NOMO-1 treated with dmso at 0.1 percent for 144 hours (cell line): ENCODE measurements at regions not wholly inside any gene's neighbourhood (a gene's known extent, or its start where the extent isn't known, plus 50 kb on each side); places are given as distances from the start of the nearest gene placed in this dataset.

Source experiments
- DNase-seq: peaks from one replicate; lab custom pipeline; 2025; ENCODE audit not compliant: unreplicated experiment; lab: John Stamatoyannopoulos, UW

DNA sequence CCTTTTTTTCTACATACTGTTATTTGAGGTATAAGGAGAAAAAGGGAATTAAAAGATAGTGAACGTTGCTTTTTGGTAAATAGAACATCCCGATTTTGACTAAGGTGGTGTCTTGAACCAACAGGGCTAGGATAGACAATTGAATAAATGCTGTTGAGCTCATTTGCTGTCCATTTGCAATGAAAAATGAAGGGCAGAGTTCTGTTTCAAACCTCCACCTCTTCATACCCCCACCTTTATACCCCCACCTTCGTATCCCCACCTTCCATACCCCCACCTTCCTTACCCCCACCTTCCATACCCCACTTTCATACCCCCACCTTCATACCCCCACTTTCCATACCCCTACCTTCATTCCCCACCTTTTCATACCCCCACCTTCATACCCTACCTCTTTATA is 93.4 kb upstream of the NAA20 start:
- no peak for DNase-seq

DNA sequence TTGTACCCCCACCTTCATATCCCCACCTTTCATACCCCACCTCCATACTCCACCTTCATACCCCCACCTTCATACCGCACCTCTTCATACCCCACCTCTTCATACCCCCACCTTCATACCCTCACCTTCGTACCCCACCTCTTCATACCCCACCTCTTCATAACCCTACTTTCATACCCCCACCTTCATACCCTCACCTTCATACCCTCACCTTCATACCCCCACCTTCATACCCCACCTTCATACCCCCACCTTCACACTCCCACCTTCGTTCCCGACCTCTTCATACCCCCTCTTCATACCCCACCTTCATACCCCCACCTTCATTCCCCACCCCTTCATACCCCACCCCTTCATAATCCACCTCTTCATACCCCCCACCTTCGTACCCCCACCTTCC is 92.9 kb upstream of the NAA20 start:
- DNase-seq, result no peak

DNA sequence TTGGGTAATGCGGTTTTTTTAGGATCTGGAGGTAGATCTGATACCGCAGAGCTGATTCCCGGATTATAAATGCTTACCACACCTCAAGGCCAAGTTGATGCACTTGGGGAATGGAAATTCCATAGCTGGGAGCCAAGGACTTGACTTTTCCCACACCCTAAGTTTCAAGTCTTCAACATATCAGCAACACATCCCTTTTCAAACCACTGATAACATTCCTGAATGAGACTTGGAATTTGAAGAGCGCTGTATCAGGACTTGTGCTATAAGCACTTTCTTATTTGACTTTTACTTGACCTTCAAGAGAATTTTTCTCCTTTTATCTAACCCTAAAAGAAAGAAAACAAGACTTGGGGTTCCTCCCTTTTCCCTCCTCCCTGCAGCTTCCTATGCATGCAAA is 90.6 kb upstream of the NAA20 start:
- no peak for DNase-seq

DNA sequence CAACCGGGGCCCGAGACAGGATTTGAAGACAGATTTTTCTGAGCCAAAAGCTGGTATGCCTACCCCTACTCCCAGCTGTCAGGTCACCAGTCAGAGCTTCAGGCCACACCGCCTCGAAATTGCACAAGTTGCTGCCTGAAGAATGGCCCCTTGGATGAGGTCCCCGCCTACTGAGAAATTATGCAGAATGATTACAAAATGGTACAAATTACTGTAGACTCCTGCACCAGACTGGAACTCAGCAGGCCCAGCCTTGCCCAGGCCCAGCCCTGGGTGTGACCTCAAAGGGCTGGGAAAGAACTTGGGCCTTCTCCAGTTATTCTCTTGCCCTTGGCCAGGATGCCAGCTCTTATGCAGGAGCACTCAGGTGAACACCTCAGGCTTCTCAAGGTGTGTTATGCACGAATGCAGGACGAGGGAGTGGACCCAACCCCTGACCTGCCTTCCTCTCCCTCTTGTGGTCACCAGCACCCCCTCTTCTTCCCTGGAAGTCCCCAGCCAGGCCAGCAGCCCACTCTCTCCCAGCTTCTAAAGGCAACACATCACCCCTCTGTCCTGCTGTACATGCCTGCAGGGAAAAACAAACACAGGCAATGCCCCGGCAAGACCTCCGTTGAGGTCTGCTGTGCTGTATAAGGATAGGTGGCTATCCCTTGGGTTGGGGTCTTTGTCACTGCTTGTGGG is 88.7 kb upstream of the NAA20 start:
- DNase-seq, result peak; percentile 44

DNA sequence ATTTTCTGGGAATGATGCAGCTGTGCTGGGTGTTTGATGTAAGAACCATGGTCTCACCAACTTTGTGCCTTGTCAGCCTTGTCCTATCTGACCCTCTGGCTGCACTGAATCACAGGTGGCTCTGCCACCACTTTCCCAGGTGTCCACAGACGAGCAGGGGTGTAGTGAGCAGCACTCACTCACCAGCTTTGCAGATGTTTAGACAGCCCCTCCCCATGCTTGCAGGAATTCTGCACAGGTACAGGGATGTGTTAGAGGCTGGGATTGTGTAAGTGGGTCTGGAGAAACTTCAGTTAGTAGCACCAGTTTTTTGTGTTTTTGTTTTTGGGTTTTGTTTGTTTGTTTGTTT is 88.2 kb upstream of the NAA20 start:
- DNase-seq, result no peak

DNA sequence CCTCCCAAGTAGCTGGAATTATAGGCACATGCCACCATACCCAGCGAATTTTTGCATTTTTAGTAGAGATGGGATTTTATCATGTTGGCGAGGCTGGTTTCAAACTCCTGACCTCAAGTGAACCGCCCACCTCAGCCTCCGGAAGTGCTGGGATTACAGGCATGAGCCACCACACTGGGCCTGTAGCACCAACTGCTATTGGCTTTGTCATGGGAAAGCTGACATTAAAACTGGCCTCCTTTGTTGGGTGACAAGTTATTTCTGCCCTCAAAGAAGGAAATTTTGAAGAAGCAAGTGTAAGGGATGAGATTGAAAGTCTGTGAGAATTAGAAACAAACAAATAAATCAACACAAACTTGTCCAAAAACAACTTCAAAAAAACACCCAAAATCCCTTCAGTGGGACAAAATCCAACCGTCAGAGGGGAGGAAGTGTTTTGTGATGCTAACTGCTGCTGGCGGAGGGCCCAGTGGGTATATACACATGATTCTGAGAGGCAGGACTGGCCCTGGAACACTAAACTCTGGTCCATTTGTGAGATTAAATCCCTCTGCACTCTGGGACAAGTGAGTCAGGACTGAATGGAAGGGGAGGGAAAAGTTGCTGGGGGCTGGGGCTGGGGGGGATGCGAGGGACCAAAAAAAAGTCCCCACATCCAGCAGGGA is 87.5 kb upstream of the NAA20 start:
- no peak for DNase-seq

DNA sequence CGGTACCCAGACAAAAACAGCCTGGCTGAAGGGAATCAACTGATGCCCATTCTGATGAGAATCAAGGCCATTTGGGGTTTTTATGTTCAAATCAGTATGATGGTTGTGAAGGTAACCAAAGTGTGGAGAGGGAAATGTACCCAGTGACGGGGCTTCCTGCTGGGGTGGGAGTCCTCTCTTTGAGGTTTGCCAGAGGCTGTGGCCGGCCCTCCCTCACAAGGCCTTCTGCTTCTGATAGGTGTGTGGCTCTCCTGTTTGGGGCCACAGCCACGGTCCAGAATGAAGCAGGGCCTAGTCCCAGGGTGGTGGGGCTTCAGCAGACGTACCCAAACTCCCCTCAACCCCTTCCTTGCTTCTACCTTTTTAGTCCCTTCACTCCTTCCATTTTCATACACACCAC is 86.7 kb upstream of the NAA20 start:
- DNase-seq, result no peak

DNA sequence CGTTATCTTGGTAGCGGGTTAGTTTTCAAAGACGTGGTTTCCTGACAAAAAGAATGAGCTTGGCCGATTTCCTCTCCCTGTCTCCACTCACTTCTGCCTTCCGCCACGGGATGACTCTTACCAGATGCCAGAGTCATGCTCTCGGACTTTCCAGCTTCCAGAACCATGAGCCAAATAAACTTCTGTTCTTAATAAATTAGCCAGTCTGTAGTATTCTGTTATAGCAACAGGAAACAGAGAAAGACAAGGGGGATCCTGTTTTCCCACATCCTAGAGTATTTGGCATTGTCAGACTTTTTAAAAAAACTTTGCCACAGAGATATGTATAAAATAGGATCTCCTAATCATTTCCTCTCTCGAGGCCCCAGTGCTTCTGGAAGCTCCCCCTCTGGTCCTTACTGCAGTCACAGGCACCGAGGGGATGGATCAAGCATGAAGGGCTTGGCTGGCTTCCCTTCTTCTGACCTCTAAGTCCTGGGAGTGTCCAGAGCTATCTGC is 84.9 kb upstream of the NAA20 start:
- DNase-seq, result no peak

DNA sequence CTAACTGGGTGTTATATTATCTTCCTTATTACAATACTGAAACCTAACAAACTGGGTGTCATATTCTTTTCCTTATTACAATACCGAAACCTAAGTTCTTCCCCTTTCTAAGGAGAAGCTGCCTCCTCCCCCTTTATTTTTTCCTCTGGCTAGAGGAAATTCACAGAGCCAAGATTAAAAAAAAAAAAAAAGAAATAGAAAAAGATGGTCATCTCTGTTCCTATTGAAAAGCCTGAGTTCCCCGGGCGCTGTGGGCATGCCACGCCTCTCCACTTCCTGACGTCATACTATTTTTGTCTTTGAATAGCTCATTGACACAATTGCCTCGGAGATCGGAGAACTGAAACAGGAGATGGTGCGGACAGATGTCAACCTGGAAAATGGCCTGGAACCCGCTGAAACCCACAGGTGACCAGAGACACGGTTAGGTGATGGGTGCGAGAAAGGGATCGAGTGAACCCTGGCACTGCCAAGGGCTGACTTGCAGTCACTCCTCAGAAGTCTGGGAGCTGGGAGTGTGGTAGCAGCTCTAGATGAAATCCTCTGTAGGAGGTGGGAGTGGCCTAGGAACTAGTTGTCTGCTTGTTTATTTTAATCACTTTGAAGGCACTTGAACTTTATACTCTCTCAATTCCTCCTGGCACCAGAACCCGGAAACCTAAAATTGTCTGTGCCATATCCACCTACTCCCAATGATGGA is 82.2 kb upstream of the NAA20 start:
- peak; percentile 76 for DNase-seq

DNA sequence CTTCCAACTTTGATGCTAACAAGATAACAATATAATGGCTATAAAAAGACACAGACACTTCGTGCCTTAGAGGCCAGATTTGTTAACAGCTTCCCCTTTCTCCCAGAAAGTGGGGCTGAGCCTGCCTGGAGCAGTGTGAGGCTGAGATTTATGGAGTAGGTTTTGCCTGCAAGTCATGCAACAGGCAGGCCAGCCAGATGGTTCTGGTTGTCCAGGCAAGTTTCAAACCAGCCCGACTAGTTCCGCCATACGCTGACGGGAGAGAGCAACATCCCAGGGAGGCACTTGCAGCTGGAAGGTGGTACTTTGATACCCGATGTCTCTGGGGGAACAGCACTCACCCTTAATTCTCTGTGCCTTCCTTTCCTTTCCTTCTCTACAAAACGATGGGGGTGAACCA is 81.3 kb upstream of the NAA20 start:
- DNase-seq, result no peak

DNA sequence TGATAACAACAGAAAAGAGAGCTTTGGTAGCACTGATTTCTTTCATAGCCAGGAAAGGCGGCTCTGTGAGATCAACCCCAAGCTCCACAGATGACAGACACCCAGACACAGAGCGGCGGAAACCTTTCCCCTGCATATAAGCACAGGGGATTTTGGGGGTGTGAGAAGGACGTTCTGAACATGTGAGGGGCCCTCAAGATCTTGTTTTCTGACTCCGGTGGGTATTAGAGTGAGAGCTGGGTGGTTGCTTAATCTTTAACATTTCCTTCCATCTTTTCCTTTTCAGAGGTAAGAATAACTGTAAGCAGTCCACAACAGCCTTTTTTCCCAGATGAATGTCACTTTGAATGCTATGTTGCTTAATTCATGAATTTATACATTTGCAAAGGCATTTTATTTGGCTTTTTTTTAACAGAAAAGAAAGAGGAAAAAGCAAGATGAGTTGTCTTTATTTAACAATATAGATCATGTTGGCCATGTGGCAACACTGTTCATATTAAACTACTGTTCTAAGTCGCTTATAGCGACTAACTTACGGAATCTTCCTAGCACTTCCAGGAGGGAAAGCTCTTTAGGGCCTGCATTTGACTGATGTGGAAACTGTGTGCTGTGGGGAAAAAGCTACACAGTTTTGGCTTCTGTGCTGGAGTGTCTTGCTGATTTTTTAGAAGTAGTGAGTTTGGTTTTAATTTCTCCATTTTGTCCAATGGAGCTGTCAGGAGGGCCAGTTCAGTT is 80.5 kb upstream of the NAA20 start:
- no peak for DNase-seq

DNA sequence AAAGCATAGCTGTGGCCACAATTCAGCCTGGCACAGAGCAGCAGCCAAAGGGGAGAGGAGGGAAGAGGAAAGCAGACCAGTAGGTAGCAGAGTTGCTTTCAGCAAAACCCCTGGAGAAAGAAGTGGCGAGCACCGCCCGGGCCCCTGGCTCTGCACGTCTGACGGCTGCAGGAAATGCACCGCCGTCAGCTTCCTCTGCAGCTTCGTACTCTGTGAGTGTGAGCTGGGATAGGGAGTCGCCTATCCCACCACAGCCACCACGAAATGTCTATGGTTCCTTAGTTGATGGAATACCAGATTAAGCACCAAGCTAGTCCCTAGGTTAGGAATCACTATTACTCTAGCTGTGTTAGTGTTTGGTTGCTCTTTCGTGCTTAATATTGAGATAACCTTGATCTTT is 79.9 kb upstream of the NAA20 start:
- no peak for DNase-seq

DNA sequence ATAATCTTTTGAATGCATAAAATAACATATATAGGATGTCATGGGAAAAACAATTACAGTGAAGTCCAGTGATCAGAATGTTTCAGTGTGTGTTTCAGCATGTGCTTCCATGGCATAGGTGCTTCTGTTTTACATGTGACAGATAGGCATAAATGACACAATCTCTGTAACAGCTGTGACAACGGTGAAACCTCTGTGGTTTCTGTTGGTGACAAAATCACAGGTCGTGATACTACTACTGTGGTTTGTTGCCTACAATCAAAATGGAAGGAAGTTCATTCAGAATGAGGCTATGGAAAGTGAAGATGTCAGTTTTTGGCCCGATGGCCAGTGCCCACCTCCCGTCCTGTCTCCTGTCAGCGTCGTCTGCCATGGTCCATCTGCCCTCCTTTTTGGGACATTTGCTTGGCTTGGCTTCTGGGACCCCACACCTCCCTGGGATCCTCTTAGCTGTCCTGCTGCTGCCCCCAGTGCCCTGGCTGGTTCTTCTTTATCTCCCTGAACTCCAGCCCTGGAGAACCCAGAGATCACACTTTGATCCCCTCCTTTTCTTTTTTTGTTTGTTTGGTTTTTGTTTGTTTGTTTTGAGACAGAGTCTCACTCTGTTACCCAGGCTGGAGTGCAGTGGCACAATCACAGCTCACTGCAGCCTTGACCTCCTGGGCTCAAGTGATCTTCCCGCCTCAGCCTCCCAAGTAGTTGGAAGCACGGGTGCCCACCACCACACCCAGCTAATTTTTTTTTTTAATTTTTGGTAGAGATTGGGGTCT is 79.3 kb upstream of the NAA20 start:
- DNase-seq, result peak; percentile 12

DNA sequence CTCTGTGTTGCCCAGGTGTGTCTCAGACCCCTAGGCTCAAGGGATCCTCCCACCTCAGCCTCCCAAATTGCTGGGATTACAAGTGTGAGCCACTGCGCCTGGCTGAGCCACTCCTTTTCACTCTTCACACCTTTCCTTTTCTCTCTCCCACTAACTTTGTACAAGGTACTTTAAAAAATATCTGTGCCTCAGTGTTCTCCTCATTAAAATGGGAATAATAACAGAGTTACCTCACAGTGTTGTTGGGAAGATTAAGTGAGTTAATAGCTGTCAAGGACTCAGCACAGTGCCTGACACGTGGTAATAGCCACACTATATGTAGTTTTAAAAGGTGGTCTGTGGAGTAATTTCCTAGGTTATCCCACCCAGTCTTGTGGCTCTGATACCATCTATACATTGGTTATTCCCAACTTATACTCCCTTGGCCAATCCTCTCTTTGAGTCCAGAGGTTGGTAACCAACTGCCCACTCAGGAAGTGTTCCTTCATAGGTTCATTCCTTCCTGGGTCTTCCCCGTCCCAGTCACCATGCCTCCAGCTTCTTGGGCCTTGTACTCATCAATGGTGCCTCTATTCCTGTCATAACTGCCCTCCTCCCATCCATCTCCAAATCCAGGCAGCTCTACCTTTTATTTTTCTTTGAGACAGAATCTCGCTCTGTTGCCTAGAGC is 78.6 kb upstream of the NAA20 start:
- no peak for DNase-seq

DNA sequence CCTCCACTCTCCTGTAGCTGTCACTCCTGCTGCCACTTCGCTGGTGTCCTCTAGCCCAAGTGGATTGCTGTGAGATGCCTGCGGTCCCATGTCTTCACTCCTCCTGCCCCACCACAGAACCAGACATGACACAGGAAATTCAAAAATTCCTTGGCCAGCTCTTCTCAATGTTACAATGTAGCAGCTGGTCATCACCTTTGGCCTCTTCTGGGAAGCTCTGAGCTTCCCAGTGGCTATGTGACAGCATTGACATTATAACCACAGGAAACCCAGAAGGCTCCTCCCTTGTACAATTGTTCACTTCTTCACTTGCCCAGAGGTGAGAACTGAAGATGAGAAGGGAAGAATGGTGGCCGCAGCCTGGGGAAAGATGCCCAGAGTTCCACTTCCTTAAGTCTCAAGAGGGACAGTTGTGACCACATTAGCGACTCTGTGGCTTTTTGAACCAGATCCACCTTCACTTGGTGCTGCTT is 76.1 kb upstream of the NAA20 start:
- DNase-seq, result peak; percentile 12

DNA sequence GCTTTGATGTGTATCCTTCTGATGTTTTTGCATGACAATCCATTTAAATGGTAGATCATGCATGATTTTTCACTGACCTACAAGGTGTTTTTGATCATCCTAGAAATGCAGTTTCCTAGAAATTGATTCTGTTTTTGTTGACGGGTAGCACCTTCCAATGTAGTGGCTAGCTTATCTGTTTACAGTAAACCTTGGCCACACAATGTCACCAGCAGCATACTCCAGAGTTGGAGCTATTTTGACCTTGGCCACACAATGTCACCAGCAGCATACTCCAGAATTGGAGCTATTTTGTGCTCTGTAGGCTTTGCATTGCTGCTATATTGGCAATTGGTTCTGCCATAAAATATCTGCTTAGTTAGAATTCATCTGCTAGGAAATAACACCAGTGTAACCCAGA is 74.6 kb upstream of the NAA20 start:
- no peak for DNase-seq

DNA sequence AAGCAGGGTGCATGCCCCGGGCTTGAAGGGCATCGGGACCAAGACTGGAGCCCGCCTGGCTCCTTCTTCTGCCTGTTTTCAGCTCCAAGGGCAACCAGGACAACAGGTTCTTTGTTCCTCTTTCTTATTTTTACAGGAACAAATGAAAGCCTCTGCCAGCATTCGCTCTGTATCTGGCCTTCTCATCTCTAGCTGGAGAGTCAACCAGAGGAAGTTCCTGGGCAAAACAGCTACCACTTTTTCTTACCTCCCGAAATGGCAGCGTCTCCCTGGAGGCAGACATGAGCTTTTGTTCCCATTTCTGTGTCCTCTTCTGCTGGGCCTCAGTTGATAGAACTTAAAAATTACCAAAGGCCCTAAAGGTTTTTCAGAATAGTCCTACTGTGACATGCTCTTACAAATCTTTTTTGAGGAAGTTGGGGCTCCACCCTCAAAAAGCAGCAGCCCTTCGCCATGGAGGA is 74.1 kb upstream of the NAA20 start:
- peak; percentile 49 for DNase-seq

DNA sequence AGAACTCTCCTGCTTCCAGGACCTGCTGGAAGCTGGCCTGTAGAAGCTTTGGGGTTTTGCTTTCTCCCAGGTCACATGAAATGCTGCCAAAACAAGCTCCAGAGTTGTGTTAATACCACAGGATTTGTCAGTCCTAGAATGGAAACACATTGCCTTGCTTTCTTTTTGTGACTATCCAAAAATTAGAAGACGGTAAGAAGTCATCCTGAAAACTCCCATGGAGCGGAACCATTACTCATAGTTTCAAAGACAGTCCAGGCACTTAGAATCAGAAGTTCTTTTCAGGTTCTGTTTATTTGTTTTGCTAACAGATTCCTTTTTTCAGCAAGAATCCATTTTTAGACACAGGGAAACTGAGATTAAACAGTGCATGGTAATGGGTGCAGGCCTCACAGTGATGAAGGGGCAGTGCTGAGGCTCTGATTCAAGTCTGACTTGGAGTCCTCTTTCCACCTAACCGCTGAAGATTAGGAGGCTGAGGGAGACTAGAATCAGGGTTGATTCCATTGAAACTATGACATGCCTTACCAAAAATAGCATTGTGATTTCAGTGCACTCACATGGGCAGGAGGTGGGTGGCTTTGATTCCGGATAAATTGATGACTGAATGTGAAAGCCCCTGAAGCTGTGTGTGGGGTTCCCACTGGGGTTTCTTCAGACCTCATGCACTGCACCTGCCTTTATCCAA is 72.2 kb upstream of the NAA20 start:
- no peak for DNase-seq
